Stimulated activated CD8-positive, alpha-beta memory T cell treated with anti-CD3 and anti-CD28 coated beads, Interleukin-4, amount 100 ng/mL, for 24 hours (primary cell): ENCODE measurements at regions not wholly inside any gene's neighbourhood (a gene's known extent, or its start where the extent isn't known, plus 50 kb on each side); places are given as distances from the start of the nearest gene placed in this dataset.
"Not testable (repeated sequence)": the region's sequence is repeated elsewhere in the genome, so short reads cannot be mapped to it uniquely, and the experiment has no call there.

Source experiments
- DNase-seq: peaks from one replicate; pipeline ENCODE4 v3.0.0-alpha.2; 2020; ENCODE audit warnings: low read depth

- no peak for DNase-seq
Observed at GRCh38 chr3:28575746-28576613, 227.4 kb upstream of the AZI2 start.

GRCh38 chr3:28576614-28577200 is 228.1 kb upstream of the AZI2 start:
- no peak for DNase-seq

- DNase-seq: no peak
Observed at GRCh38 chr3:28577941-28578500, 229.4 kb upstream of the AZI2 start.

- DNase-seq: no peak
Observed at GRCh38 chr3:28586325-28586724, 237.7 kb upstream of the AZI2 start.

GRCh38 chr3:28587723-28588122 is 239.1 kb upstream of the AZI2 start:
- no peak for DNase-seq

GRCh38 chr3:28590216-28590615 is 241.6 kb upstream of the AZI2 start:
- DNase-seq: no peak

- no peak for DNase-seq
Observed at GRCh38 chr3:28590860-28591259, 242.2 kb upstream of the AZI2 start.

- no peak for DNase-seq
Observed at GRCh38 chr3:28595372-28595771, 246.7 kb upstream of the AZI2 start.

- DNase-seq: no peak
Observed at GRCh38 chr3:28597452-28597851, 248.8 kb upstream of the AZI2 start.

- DNase-seq: no peak
Observed at GRCh38 chr3:28598165-28598564, 249.5 kb upstream of the AZI2 start.

GRCh38 chr3:28601291-28601690 is 252.7 kb upstream of the AZI2 start:
- no peak for DNase-seq

- DNase-seq: no peak
Observed at GRCh38 chr3:28606283-28606682, 257.7 kb upstream of the AZI2 start.

- DNase-seq: no peak
Observed at GRCh38 chr3:28612232-28612631, 263.6 kb upstream of the AZI2 start.

GRCh38 chr3:28613511-28614106 is 265.0 kb upstream of the AZI2 start:
- DNase-seq: no peak

- DNase-seq: no peak
Observed at GRCh38 chr3:28615071-28615470, 266.4 kb upstream of the AZI2 start.

GRCh38 chr3:28615971-28616370 is 267.3 kb upstream of the AZI2 start:
- DNase-seq: no peak

- no peak for DNase-seq
Observed at GRCh38 chr3:28617821-28618220, 269.2 kb upstream of the AZI2 start.

GRCh38 chr3:28623106-28623505 is 274.5 kb upstream of the AZI2 start:
- no peak for DNase-seq

- no peak for DNase-seq
Observed at GRCh38 chr3:28624084-28624483, 275.5 kb upstream of the AZI2 start.

- DNase-seq: not testable (repeated sequence)
Observed at GRCh38 chr3:28627843-28628242, 279.2 kb upstream of the AZI2 start.

GRCh38 chr3:28634019-28634418 is 285.4 kb upstream of the AZI2 start:
- DNase-seq: no peak

GRCh38 chr3:28637742-28638141 is 289.1 kb upstream of the AZI2 start:
- DNase-seq: no peak

GRCh38 chr3:28645149-28645548 is 296.5 kb upstream of the AZI2 start:
- no peak for DNase-seq
